ENCODE measurements at regions not wholly inside any gene's neighbourhood (a gene's known extent, or its start where the extent isn't known, plus 50 kb on each side); places are given as distances from the start of the nearest gene placed in this dataset.

DNA sequence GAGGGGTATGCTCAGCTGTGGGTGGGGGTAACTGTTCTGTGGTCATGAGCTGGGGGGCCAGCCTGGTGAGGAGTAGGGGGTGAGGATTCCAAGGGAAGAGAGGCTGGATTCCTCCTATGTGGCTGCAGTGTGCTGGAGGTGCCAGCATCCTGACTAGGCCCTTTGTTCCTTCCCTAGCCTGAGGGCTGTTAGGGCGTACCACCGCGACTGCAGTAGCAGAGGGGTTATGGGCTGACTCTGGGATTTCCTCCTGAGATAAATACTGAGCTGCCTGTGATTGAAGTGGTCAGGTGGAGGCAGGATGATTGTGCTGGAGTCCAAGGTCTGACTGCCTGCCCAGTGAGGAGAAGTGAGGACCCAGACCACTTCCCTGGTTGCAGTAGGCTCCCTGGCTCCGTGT lies 205.3 kb downstream of the ADGRG6 start:
- no peak overlapping the region for H3K27ac ChIP-seq (ENCODE audit: control insufficient read depth, insufficient read depth, low read length)
- DNase-seq (ENCODE audit: low read depth, low spot score) (no peak), FAIRE-seq (no peak)
- H3K27me3 ChIP-seq (ENCODE audit: control insufficient read depth, extremely low read depth, insufficient read depth, low read length), result peaks cover 2% of the 10 kb centered on the region
- no peaks in the 10 kb centered on the region for H3K9me1 ChIP-seq (ENCODE audit: control insufficient read depth, extremely low read depth, insufficient read depth, low read length)
- dilution Hi-C loops (cut with MboI; ENCODE audit: extremely low pct_ligation_motif_present, low sequenced_read_pairs), result no loop called here
- H3K4me1 ChIP-seq (ENCODE audit: control insufficient read depth, extremely low read depth, insufficient read depth, low read length), result no peaks in the 10 kb centered on the region
- peaks cover 3% of the 10 kb centered on the region for H3K9me3 ChIP-seq (ENCODE audit: control insufficient read depth, low read depth, low read length)
- no peak overlapping the region for H2AFZ ChIP-seq (ENCODE audit: control insufficient read depth, low read length)
- no peak overlapping the region for H3K4me2 ChIP-seq (ENCODE audit: control insufficient read depth, extremely low read depth, insufficient read depth, low read depth, low read length)
- no peaks in the 10 kb centered on the region for H3K79me2 ChIP-seq (ENCODE audit: control insufficient read depth, insufficient read depth, low read length)
- H3K36me3 ChIP-seq (ENCODE audit: control insufficient read depth in 2 of 2, extremely low read depth in 1 of 2, insufficient read depth in 2 of 2, low read length in 2 of 2), result no peaks in the 10 kb centered on the region
- H3K4me3 ChIP-seq (ENCODE audit: control insufficient read depth in 2 of 3, extremely low read depth in 1 of 3, insufficient read depth in 2 of 3, low read depth in 1 of 3, low read length in 3 of 3), result no peak overlapping the region
- TF ChIP-seq, protein P1, sequence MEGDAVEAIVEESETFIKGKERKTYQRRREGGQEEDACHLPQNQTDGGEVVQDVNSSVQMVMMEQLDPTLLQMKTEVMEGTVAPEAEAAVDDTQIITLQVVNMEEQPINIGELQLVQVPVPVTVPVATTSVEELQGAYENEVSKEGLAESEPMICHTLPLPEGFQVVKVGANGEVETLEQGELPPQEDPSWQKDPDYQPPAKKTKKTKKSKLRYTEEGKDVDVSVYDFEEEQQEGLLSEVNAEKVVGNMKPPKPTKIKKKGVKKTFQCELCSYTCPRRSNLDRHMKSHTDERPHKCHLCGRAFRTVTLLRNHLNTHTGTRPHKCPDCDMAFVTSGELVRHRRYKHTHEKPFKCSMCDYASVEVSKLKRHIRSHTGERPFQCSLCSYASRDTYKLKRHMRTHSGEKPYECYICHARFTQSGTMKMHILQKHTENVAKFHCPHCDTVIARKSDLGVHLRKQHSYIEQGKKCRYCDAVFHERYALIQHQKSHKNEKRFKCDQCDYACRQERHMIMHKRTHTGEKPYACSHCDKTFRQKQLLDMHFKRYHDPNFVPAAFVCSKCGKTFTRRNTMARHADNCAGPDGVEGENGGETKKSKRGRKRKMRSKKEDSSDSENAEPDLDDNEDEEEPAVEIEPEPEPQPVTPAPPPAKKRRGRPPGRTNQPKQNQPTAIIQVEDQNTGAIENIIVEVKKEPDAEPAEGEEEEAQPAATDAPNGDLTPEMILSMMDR (optimal IDR thresholded peaks at IDR 0.05 in 1 of 3, IDR thresholded peaks at IDR 0.05 in 1 of 3, conservative IDR thresholded peaks at IDR 0.05 in 1 of 3; ENCODE audit: extremely low read depth in 1 of 3, insufficient read depth in 2 of 3, low read length in 3 of 3), result no peak
- no peak for TF ChIP-seq EZH2 (IDR thresholded peaks at IDR 0.05; ENCODE audit: low read length)
- H4K20me1 ChIP-seq (ENCODE audit: control insufficient read depth, extremely low read depth, insufficient read depth, low read length), result no peaks in the 10 kb centered on the region
- no peak overlapping the region for H3K9ac ChIP-seq (ENCODE audit: control insufficient read depth, extremely low read depth, insufficient read depth, low read length)

DNA sequence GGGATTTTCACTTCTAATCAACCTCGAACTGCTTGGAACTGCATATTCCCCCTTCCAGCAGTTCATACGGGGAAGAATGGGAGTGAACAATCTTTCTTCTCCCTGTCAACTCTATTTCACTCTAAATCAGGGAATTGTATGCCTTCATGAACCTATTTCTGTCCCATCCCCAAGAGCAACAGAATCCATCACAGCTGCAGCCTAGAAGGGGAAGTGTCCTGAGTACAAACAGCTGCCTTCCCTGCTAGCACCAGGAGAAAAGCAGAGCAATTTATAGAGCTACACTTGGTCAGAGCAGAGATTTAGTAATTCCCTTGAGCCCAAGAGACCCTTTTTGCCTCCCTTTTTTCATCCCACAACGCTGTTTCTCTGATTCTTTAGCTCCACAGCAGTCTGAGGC lies 208.4 kb downstream of the ADGRG6 start:
- H3K4me1 ChIP-seq (ENCODE audit: control insufficient read depth, extremely low read depth, insufficient read depth, low read length), result no peaks in the 10 kb centered on the region
- peaks cover 2% of the 10 kb centered on the region for H3K27me3 ChIP-seq (ENCODE audit: control insufficient read depth, extremely low read depth, insufficient read depth, low read length)
- H3K9ac ChIP-seq (ENCODE audit: control insufficient read depth, extremely low read depth, insufficient read depth, low read length), result no peak overlapping the region
- no peaks in the 10 kb centered on the region for H3K9me1 ChIP-seq (ENCODE audit: control insufficient read depth, extremely low read depth, insufficient read depth, low read length)
- no peak overlapping the region for H3K4me3 ChIP-seq (ENCODE audit: control insufficient read depth in 2 of 3, extremely low read depth in 1 of 3, insufficient read depth in 2 of 3, low read depth in 1 of 3, low read length in 3 of 3)
- H3K4me2 ChIP-seq (ENCODE audit: control insufficient read depth, extremely low read depth, insufficient read depth, low read depth, low read length), result no peak overlapping the region
- dilution Hi-C loops (cut with MboI; ENCODE audit: extremely low pct_ligation_motif_present, low sequenced_read_pairs), result no loop called here
- TF ChIP-seq EZH2 (IDR thresholded peaks at IDR 0.05; ENCODE audit: low read length), result no peak
- TF ChIP-seq, protein P1 (optimal IDR thresholded peaks at IDR 0.05 in 1 of 3, IDR thresholded peaks at IDR 0.05 in 1 of 3, conservative IDR thresholded peaks at IDR 0.05 in 1 of 3; ENCODE audit: extremely low read depth in 1 of 3, insufficient read depth in 2 of 3, low read length in 3 of 3), result no peak
- no peaks in the 10 kb centered on the region for H3K79me2 ChIP-seq (ENCODE audit: control insufficient read depth, insufficient read depth, low read length)
- H3K9me3 ChIP-seq (ENCODE audit: control insufficient read depth, low read depth, low read length), result no peaks in the 10 kb centered on the region
- no peak for DNase-seq (ENCODE audit: low read depth, low spot score)
- no peak overlapping the region for H3K27ac ChIP-seq (ENCODE audit: control insufficient read depth, insufficient read depth, low read length)
- H3K36me3 ChIP-seq (ENCODE audit: control insufficient read depth in 2 of 2, extremely low read depth in 1 of 2, insufficient read depth in 2 of 2, low read length in 2 of 2), result no peaks in the 10 kb centered on the region
- H4K20me1 ChIP-seq (ENCODE audit: control insufficient read depth, extremely low read depth, insufficient read depth, low read length), result no peaks in the 10 kb centered on the region
- no peak for FAIRE-seq
- no peak overlapping the region for H2AFZ ChIP-seq (ENCODE audit: control insufficient read depth, low read length)
